ENCODE measurements at regions not wholly inside any gene's neighbourhood (a gene's known extent, or its start where the extent isn't known, plus 50 kb on each side); places are given as distances from the start of the nearest gene placed in this dataset.

DNA sequence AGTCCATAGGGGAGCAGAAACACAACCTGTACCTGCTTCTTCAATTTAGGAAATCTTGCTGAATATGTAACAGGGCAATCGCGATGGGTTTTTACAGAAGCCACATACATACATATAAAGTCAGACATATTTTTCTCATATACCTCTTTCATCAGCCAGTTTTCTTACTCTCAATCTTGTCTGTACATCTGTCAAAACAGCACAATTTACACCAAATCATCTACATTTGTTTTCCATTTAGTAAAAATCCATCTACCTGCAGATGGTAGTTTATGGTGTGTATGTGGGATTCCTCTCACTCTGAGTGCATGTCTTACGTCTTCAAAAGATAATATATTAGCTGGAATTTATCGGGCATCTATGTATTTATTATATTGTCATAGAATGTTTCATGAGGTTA, 208.7 kb downstream of the ZPLD1 start:
- TF ChIP-seq, protein P1, sequence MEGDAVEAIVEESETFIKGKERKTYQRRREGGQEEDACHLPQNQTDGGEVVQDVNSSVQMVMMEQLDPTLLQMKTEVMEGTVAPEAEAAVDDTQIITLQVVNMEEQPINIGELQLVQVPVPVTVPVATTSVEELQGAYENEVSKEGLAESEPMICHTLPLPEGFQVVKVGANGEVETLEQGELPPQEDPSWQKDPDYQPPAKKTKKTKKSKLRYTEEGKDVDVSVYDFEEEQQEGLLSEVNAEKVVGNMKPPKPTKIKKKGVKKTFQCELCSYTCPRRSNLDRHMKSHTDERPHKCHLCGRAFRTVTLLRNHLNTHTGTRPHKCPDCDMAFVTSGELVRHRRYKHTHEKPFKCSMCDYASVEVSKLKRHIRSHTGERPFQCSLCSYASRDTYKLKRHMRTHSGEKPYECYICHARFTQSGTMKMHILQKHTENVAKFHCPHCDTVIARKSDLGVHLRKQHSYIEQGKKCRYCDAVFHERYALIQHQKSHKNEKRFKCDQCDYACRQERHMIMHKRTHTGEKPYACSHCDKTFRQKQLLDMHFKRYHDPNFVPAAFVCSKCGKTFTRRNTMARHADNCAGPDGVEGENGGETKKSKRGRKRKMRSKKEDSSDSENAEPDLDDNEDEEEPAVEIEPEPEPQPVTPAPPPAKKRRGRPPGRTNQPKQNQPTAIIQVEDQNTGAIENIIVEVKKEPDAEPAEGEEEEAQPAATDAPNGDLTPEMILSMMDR (IDR thresholded peaks at IDR 0.05) = no peak
- no peak for TF ChIP-seq POLR2A (IDR thresholded peaks at IDR 0.05)
